GM19468 (cell line): ENCODE measurements at regions not wholly inside any gene's neighbourhood (a gene's known extent, or its start where the extent isn't known, plus 50 kb on each side); places are given as distances from the start of the nearest gene placed in this dataset.
"Not testable (repeated sequence)": the region's sequence is repeated elsewhere in the genome, so short reads cannot be mapped to it uniquely, and the experiment has no call there.

Experiments
- ATAC-seq: cut with Tn5 transposase; IDR thresholded peaks from one replicate; pipeline ENCODE4 v1.9.1; 2021; ENCODE audit warnings: mild to moderate bottlenecking, moderate library complexity, moderate number of reproducible peaks; ENCODE audit not compliant: unreplicated experiment; ENCODE audit errors: extremely low read depth

- ATAC-seq, result not testable (repeated sequence)
Observed at GRCh38 chr10:107504011-107504410, 339.5 kb upstream of the SORCS1 start.

GRCh38 chr10:107502229-107502985 is 337.9 kb upstream of the SORCS1 start:
- ATAC-seq, result no peak

GRCh38 chr10:107498983-107499382 is 334.5 kb upstream of the SORCS1 start:
- no peak for ATAC-seq

- no peak for ATAC-seq
Observed at GRCh38 chr10:107497024-107497423, 332.5 kb upstream of the SORCS1 start.

- no peak for ATAC-seq
Observed at GRCh38 chr10:107496594-107496993, 332.1 kb upstream of the SORCS1 start.

- no peak for ATAC-seq
Observed at GRCh38 chr10:107492389-107492788, 327.9 kb upstream of the SORCS1 start.

GRCh38 chr10:107490389-107490788 is 325.9 kb upstream of the SORCS1 start:
- no peak for ATAC-seq

GRCh38 chr10:107487284-107487683 is 322.8 kb upstream of the SORCS1 start:
- ATAC-seq, result no peak

- ATAC-seq, result no peak
Observed at GRCh38 chr10:107485019-107485418, 320.5 kb upstream of the SORCS1 start.

GRCh38 chr10:107481881-107482280 is 317.4 kb upstream of the SORCS1 start:
- no peak for ATAC-seq

- ATAC-seq, result no peak
Observed at GRCh38 chr10:107481224-107481623, 316.7 kb upstream of the SORCS1 start.

GRCh38 chr10:107480781-107481180 is 316.3 kb upstream of the SORCS1 start:
- no peak for ATAC-seq

GRCh38 chr10:107477266-107477665 is 312.8 kb upstream of the SORCS1 start:
- peak; percentile 29 for ATAC-seq

- no peak for ATAC-seq
Observed at GRCh38 chr10:107476408-107476807, 311.9 kb upstream of the SORCS1 start.

GRCh38 chr10:107474650-107475049 is 310.1 kb upstream of the SORCS1 start:
- ATAC-seq, result no peak

- no peak for ATAC-seq
Observed at GRCh38 chr10:107473225-107473624, 308.7 kb upstream of the SORCS1 start.

- no peak for ATAC-seq
Observed at GRCh38 chr10:107471911-107472310, 307.4 kb upstream of the SORCS1 start.

GRCh38 chr10:107453561-107453960 is 289.1 kb upstream of the SORCS1 start:
- ATAC-seq, result no peak

GRCh38 chr10:107451047-107451446 is 286.5 kb upstream of the SORCS1 start:
- ATAC-seq, result no peak

- no peak for ATAC-seq
Observed at GRCh38 chr10:107450056-107450455, 285.6 kb upstream of the SORCS1 start.

- ATAC-seq, result no peak
Observed at GRCh38 chr10:107444443-107444842, 279.9 kb upstream of the SORCS1 start.

GRCh38 chr10:107443813-107444212 is 279.3 kb upstream of the SORCS1 start:
- no peak for ATAC-seq
